CD4-positive, alpha-beta T cell (primary cell): ENCODE measurements at regions not wholly inside any gene's neighbourhood (a gene's known extent, or its start where the extent isn't known, plus 50 kb on each side); places are given as distances from the start of the nearest gene placed in this dataset.
"Not testable (repeated sequence)": the region's sequence is repeated elsewhere in the genome, so short reads cannot be mapped to it uniquely, and the experiment has no call there.

Source experiments
- ATAC-seq: fragments of 200-7000 bp; cut with Tn5 transposase; one replicate; pipeline ENCODE4 v1.10.0; 2022; ENCODE audit warnings: mild to moderate bottlenecking; ENCODE audit not compliant: poor library complexity
- CTCF ChIA-PET: fragments of 350-600 bp; sonication (Branson Sonifier 250); formaldehyde crosslinking; loops from one replicate; lab custom pipeline; 2021; ENCODE audit warnings: antibody characterized with exemption, inconsistent platforms; lab: Charles Lee
- POLR2A ChIA-PET: fragments of 350-600 bp; sonication (Branson Sonifier 250); formaldehyde crosslinking; loops from one replicate; lab custom pipeline; 2021; ENCODE audit warnings: antibody characterized with exemption, inconsistent platforms; lab: Charles Lee
- DNase-seq, 14 experiments: peaks; one replicate each; pipeline ENCODE4 v3.0.0-alpha.2; 2013 to 2020; ENCODE audit warnings: mixed read lengths in 2 of 14
- H3K27ac ChIP-seq, 2 donors: one replicate each; pipeline versions ENCODE4 v1.5.1 to v1.7.0; 2013; ENCODE audit warnings: low read length in 2 of 2, low read depth in 1 of 2, mild to moderate bottlenecking in 1 of 2
- H3K27me3 ChIP-seq, 2 experiments: 1 replicate in 1 of 2; 2 replicates in 1 of 2; pipeline versions ENCODE4 v1.6.1 to v1.7.0; 2013; ENCODE audit warnings: low read length in 2 of 2, control low read depth in 1 of 2, mild to moderate bottlenecking in 1 of 2, moderate library complexity in 1 of 2; ENCODE audit not compliant: insufficient read depth in 2 of 2, control insufficient read depth in 1 of 2
- H3K36me3 ChIP-seq: one replicate; pipeline ENCODE4 v1.6.1; 2013; ENCODE audit warnings: low read length, control low read depth; ENCODE audit not compliant: insufficient read depth
- H3K4me1 ChIP-seq: one replicate; pipeline ENCODE4 v1.6.1; 2013; ENCODE audit warnings: low read length, control low read depth; ENCODE audit not compliant: insufficient read depth
- H3K4me3 ChIP-seq: one replicate; pipeline ENCODE4 v1.5.1; 2013; ENCODE audit warnings: mild to moderate bottlenecking, low read length, moderate library complexity
- H3K9me3 ChIP-seq, 2 experiments: 1 replicate in 1 of 2; 2 replicates in 1 of 2; pipeline versions ENCODE4 v1.6.1 to v1.7.0; 2013; ENCODE audit warnings: low read length in 2 of 2, mild to moderate bottlenecking in 2 of 2, control low read depth in 1 of 2, moderate library complexity in 1 of 2; ENCODE audit not compliant: control insufficient read depth in 1 of 2, insufficient read depth in 1 of 2
- H3K27ac Mint-ChIP-seq: one replicate; pipeline ENCODE4 v1.8.0; 2020; ENCODE audit warnings: mixed read lengths
- H3K27me3 Mint-ChIP-seq: one replicate; pipeline ENCODE4 v1.8.0; 2021; ENCODE audit warnings: mixed read lengths
- H3K36me3 Mint-ChIP-seq: one replicate; pipeline ENCODE4 v1.8.0; 2021; ENCODE audit warnings: low read depth, mixed read lengths
- H3K4me1 Mint-ChIP-seq: one replicate; pipeline ENCODE4 v1.8.0; 2021; ENCODE audit warnings: low read depth, mixed read lengths
- H3K4me3 Mint-ChIP-seq: one replicate; pipeline ENCODE4 v1.8.0; 2020; ENCODE audit warnings: mild to moderate bottlenecking, mixed read lengths
- H3K9me3 Mint-ChIP-seq: one replicate; pipeline ENCODE4 v1.8.0; 2020; ENCODE audit warnings: mixed read lengths
- intact Hi-C, 2 experiments: fragments of 100-400 bp; cut with DNase I in 1 of 2; cut with micrococcal nuclease in 1 of 2; formaldehyde crosslinking; loops; one replicate each; pipeline versions ENCODE4 v1.15.1 to v1.9.0; 2023 to 2025; cut with DNase I, micrococcal nuclease
- TF ChIP-seq, protein P1 (sequence below): fragments of 200-600 bp; IDR thresholded peaks from one replicate; pipeline ENCODE4 v1.8.0; 2022; ENCODE audit warnings: antibody characterized with exemption, mild to moderate bottlenecking

DNA sequence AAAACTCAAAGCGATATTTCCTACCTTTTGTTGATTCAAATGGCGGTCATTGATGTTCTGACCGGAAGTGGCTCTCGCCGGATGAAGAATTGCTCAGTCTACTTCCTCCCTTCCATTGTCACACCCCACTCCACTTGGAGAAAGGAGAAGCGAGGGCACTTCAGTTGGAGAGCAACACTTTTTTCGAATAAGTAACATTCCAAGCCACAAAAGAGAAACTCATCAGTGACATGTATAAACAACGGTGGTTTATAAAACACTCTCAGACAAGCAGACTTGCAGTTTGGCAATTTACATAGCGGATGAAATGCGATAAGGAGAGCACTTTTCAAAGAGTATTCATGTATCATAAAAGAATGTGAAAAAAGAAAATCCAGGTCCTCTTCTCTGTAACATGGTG is 919.1 kb downstream of the MCTP2 start:
- ChIA-PET POLR2A (no interaction called here), CTCF (no interaction called here)
- TF ChIP-seq, protein P1, sequence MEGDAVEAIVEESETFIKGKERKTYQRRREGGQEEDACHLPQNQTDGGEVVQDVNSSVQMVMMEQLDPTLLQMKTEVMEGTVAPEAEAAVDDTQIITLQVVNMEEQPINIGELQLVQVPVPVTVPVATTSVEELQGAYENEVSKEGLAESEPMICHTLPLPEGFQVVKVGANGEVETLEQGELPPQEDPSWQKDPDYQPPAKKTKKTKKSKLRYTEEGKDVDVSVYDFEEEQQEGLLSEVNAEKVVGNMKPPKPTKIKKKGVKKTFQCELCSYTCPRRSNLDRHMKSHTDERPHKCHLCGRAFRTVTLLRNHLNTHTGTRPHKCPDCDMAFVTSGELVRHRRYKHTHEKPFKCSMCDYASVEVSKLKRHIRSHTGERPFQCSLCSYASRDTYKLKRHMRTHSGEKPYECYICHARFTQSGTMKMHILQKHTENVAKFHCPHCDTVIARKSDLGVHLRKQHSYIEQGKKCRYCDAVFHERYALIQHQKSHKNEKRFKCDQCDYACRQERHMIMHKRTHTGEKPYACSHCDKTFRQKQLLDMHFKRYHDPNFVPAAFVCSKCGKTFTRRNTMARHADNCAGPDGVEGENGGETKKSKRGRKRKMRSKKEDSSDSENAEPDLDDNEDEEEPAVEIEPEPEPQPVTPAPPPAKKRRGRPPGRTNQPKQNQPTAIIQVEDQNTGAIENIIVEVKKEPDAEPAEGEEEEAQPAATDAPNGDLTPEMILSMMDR: no peak
- H3K27me3 ChIP-seq: no peaks in the 10 kb centered on the region
- intact Hi-C loops: no loop called here
- no peak for ATAC-seq
- no peaks in the 10 kb centered on the region for H3K4me1 ChIP-seq
- no peaks in the 10 kb centered on the region for H3K36me3 Mint-ChIP-seq
- no peak overlapping the region for H3K4me3 ChIP-seq
- H3K27ac ChIP-seq: no peak overlapping the region
- H3K4me3 Mint-ChIP-seq: no peak overlapping the region
- no peaks in the 10 kb centered on the region for H3K9me3 ChIP-seq
- no peaks in the 10 kb centered on the region for H3K4me1 Mint-ChIP-seq
- H3K9me3 Mint-ChIP-seq: peaks cover 14% of the 10 kb centered on the region
- no peaks in the 10 kb centered on the region for H3K27me3 Mint-ChIP-seq
- DNase-seq: no peak
- no peak overlapping the region for H3K27ac Mint-ChIP-seq
- no peaks in the 10 kb centered on the region for H3K36me3 ChIP-seq

GRCh38 chr15:95152741-95153140 is 921.4 kb downstream of the MCTP2 start:
- no peak for ATAC-seq
- Histone ChIP-seq H3K27me3 (peaks cover 0 to 4% of the 10 kb centered on the region in 2 experiments), H3K27ac (no peak overlapping the region), H3K9me3 (peaks cover 0 to 5% of the 10 kb centered on the region in 2 experiments), H3K4me1 (no peaks in the 10 kb centered on the region), H3K36me3 (no peaks in the 10 kb centered on the region), H3K4me3 (no peak overlapping the region)
- Mint-ChIP-seq H3K4me1 (no peaks in the 10 kb centered on the region), H3K36me3 (no peaks in the 10 kb centered on the region), H3K27me3 (no peaks in the 10 kb centered on the region), H3K4me3 (no peak overlapping the region), H3K9me3 (peaks cover 14% of the 10 kb centered on the region), H3K27ac (no peak overlapping the region)
- CTCF ChIA-PET: no interaction called here
- intact Hi-C loops: no loop called here
- POLR2A ChIA-PET: no interaction called here
- no peak for DNase-seq
- TF ChIP-seq, protein P1: no peak

- intact Hi-C loops, H3K27ac Mint-ChIP-seq, H3K27me3 ChIP-seq, H3K4me1 ChIP-seq, CTCF ChIA-PET, POLR2A ChIA-PET, H3K27ac ChIP-seq, ATAC-seq, H3K36me3 ChIP-seq, DNase-seq, H3K4me3 Mint-ChIP-seq, H3K4me3 ChIP-seq, H3K27me3 Mint-ChIP-seq, H3K36me3 Mint-ChIP-seq, H3K9me3 ChIP-seq, H3K4me1 Mint-ChIP-seq: not testable (repeated sequence)
- peaks cover 14% of the 10 kb centered on the region for H3K9me3 Mint-ChIP-seq
Measured at GRCh38 chr15:95153201-95153600, 921.8 kb downstream of the MCTP2 start.

- POLR2A ChIA-PET: no interaction called here
- H3K27ac Mint-ChIP-seq: no peak overlapping the region
- no peak overlapping the region for H3K4me3 ChIP-seq
- no peak for DNase-seq
- H3K4me1 ChIP-seq: no peaks in the 10 kb centered on the region
- no peak overlapping the region for H3K27ac ChIP-seq
- no peaks in the 10 kb centered on the region for H3K4me1 Mint-ChIP-seq
- no peak overlapping the region for H3K4me3 Mint-ChIP-seq
- no peak for ATAC-seq
- CTCF ChIA-PET: no interaction called here
- H3K27me3 Mint-ChIP-seq: no peaks in the 10 kb centered on the region
- no peaks in the 10 kb centered on the region for H3K36me3 ChIP-seq
- H3K27me3 ChIP-seq: peaks cover 0 to 4% of the 10 kb centered on the region in 2 experiments
- intact Hi-C loops: no loop called here
- H3K36me3 Mint-ChIP-seq: no peaks in the 10 kb centered on the region
- H3K9me3 ChIP-seq: peaks cover 0 to 5% of the 10 kb centered on the region in 2 experiments
- TF ChIP-seq, protein P1: no peak
- H3K9me3 Mint-ChIP-seq: peaks cover 4% of the 10 kb centered on the region
Measured at GRCh38 chr15:95160316-95160715, 929.0 kb downstream of the MCTP2 start.
